ENCODE measurements at regions not wholly inside any gene's neighbourhood (a gene's known extent, or its start where the extent isn't known, plus 50 kb on each side); places are given as distances from the start of the nearest gene placed in this dataset.

DNA sequence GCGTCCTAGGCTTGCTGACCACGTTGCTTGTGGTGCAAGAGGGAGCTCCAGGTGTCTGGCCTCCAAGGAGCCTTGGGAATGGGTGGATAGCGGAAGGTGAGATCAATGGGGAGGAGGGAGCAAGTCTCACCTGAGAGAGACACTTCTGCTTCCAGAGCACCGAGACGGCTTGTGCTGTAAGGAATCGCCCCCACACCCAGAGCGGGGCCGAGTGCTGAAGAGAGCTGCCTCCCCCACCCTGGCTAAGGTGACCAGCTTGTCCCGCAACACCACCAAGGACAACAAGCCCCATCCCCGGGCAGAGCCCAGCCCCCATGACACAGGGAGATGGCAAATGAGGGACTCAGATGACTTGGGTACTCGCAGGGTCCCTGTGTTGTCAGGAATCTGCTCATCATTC lies 485.6 kb downstream of the NPHP4 start:
- no peak for DNase-seq (ENCODE audit: low read depth)
- no peak overlapping the region for H3K4me3 ChIP-seq (ENCODE audit: low read depth, low read length)
- TF ChIP-seq, protein P1, sequence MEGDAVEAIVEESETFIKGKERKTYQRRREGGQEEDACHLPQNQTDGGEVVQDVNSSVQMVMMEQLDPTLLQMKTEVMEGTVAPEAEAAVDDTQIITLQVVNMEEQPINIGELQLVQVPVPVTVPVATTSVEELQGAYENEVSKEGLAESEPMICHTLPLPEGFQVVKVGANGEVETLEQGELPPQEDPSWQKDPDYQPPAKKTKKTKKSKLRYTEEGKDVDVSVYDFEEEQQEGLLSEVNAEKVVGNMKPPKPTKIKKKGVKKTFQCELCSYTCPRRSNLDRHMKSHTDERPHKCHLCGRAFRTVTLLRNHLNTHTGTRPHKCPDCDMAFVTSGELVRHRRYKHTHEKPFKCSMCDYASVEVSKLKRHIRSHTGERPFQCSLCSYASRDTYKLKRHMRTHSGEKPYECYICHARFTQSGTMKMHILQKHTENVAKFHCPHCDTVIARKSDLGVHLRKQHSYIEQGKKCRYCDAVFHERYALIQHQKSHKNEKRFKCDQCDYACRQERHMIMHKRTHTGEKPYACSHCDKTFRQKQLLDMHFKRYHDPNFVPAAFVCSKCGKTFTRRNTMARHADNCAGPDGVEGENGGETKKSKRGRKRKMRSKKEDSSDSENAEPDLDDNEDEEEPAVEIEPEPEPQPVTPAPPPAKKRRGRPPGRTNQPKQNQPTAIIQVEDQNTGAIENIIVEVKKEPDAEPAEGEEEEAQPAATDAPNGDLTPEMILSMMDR (IDR thresholded peaks at IDR 0.05; ENCODE audit: low read depth, low read length, missing control alignments), result no peak

DNA sequence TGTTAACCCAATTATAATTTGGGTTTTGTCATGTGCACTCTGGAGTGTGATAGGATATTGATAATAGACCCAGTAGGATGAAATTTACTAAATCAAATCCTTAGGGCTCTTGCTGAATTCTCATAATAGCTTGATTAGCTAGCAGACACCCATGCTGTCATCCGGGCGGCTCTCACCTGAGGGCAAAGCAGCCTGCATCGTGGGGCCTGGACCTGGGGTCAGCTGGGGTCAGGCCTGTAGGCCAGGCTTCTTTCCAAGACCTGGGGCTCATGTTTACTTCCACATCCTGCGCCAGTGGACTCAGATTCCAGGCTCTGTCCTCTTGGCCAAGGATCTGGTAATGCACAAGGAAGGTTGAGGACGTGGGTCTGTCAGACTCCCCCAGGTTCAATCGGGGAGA lies 486.3 kb downstream of the NPHP4 start:
- H3K4me3 ChIP-seq (ENCODE audit: low read depth, low read length), result no peak overlapping the region
- DNase-seq (ENCODE audit: low read depth), result no peak
- TF ChIP-seq, protein P1 (IDR thresholded peaks at IDR 0.05; ENCODE audit: low read depth, low read length, missing control alignments), result no peak

DNA sequence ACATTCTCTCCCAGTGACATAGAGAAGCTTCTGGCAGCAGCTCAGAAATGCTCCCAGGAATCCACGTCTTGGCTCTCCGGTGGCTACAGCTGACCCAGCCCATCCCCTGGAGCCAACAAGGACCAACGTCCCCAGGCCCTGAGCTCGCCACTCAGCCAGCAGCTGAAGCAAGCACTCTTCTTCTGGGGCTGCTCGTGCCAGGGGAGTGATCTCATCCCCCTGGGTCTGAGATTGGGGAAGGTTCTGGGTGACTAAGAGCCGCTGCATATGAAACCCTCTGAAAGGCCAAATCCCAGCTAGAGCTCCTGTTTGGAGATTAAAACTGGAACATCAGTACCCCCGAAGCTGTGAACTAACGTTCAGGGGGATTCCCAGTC lies 487.9 kb downstream of the NPHP4 start:
- TF ChIP-seq, protein P1 (IDR thresholded peaks at IDR 0.05; ENCODE audit: low read depth, low read length, missing control alignments), result no peak
- no peak for DNase-seq (ENCODE audit: low read depth)
- no peak overlapping the region for H3K4me3 ChIP-seq (ENCODE audit: low read depth, low read length)

DNA sequence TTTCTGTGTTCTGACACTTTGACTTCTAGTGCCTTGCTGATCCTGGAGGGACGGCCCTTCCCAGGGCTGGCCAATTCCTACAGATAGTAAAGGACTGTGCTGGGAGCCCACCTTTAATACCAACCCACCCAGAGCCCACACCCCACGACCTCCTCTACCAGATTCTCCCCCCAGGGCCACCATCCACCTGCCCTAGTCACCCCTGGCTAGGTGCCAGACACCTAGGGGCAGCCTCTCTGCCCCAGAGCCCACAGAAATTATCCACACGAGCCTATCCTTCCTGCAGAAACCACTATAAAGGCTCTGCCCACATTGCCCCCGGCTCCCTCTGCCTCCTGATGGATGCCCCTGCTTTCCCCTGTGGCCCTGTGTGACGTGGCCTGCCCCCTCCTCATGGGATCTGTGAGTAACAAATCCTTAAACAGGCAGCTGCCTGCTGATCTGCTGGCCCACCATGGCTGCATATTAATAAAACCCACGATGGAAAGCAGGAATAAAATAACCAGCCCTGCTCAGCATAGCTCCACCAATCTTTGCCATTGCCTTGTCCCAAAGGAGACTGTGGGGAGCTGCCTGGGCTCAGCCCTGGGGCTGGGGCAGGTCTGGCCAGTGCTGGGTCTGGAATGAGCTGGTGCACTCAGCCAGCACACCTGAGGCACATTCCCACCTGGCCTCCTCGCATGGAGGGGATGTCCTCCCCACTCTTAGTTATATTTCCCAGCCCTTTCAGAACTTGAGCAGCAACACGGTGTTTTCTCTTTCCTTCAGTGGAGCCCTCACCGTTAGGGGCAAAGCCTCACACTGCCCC lies 488.5 kb downstream of the NPHP4 start:
- TF ChIP-seq, protein P1 (IDR thresholded peaks at IDR 0.05; ENCODE audit: low read depth, low read length, missing control alignments), result no peak
- H3K4me3 ChIP-seq (ENCODE audit: low read depth, low read length), result no peak overlapping the region
- no peak for DNase-seq (ENCODE audit: low read depth)

DNA sequence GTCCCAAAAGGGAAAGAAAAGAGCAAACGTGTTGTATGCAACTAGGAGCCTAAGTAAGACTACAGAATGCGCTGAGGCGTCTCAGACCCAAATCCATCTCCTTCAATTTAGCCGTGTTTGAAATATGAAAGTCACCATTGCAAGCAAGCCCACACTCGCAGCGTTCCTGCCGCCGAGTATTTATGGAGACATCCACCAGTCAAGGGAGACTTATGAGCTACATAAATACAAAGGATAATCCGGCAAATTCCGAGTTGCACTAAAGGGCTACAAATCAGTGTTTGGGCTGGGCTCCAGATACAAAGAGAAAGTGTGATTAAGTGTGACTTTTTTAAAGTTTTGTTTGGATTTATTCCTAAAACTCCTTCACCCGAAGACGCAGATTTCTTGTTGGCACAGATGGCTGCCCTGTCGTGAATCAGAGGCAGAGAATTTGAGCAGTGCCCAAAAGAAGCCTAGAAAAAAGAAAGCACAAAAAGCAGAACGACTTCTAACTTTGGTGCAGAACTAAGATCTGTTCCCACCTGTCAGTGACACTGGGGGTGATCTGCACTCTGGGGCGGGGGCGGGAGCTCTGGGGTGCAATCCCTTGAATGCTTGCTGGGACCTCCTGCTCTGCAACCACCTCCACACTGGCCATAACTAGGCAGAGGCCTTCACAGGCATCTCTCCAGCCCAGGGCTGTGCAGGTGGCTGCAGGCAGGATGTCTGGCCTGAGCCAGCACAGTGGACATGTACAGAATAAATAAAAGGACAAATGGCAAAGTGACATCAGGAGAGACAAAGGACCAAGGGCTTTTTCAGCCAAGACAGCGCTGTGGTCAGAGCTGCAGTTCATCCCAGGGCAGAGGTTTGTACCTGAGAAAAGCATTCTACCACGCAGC lies 489.7 kb downstream of the NPHP4 start:
- TF ChIP-seq, protein P1 (IDR thresholded peaks at IDR 0.05; ENCODE audit: low read depth, low read length, missing control alignments), result no peak
- H3K4me3 ChIP-seq (ENCODE audit: low read depth, low read length), result no peak overlapping the region
- no peak for DNase-seq (ENCODE audit: low read depth)

DNA sequence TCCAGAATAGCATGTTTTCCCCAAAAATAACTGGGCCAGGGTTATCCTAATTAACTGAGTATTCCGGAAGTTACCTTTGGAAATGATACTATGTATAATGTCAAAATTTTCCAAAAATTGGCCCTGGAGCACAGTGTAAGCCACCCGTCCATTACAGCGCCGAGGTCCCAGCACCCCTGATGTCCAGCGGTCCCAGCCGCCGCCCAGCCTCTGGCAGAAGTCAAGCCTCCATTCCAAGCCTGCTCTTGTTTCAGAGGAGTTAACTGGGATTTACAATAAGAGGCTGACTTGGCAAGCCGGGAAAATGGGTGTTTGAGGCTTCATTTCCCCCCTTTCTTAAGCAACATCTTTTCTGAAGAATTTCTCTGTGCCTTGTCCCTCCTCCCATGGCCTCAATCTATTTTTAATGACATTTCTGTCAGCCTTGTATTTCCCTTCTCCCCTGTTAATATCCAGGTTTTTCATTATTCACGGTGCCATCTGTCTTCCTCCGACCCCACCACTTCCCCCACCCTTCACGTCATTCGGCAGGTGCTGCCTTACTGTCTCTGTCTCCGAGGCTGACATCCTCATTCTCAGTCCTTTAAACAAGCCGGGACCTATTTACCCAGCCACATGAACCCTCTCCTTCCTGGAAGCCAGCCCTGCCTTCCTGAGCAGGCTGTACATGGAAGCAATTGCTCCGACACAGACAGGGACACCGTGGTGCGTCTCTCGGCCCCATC lies 490.9 kb downstream of the NPHP4 start:
- H3K4me3 ChIP-seq (ENCODE audit: low read depth, low read length), result no peak overlapping the region
- TF ChIP-seq, protein P1 (IDR thresholded peaks at IDR 0.05; ENCODE audit: low read depth, low read length, missing control alignments), result no peak
- DNase-seq (ENCODE audit: low read depth), result no peak

Data from GM12864 (cell line).